ENCODE measurements at regions not wholly inside any gene's neighbourhood (a gene's known extent, or its start where the extent isn't known, plus 50 kb on each side); places are given as distances from the start of the nearest gene placed in this dataset.

DNA sequence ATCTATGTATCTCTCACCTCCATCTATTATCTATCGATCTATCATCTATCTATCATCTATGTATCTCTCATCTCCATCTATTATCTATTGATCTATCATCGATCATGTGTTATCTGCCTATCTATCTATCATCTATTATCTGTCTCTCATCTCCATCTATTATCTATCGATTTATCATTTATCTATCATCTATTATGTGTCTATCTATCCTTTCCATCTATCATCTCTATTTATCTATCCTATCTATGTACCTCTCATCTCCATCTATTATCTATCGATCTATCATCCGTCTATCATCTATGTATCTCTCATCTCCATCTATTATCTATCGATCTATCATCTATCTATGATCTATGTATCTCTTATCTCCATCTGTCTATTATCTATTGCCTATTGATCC lies 188.1 kb downstream of the ASMT start:
- TF ChIP-seq, protein P1, sequence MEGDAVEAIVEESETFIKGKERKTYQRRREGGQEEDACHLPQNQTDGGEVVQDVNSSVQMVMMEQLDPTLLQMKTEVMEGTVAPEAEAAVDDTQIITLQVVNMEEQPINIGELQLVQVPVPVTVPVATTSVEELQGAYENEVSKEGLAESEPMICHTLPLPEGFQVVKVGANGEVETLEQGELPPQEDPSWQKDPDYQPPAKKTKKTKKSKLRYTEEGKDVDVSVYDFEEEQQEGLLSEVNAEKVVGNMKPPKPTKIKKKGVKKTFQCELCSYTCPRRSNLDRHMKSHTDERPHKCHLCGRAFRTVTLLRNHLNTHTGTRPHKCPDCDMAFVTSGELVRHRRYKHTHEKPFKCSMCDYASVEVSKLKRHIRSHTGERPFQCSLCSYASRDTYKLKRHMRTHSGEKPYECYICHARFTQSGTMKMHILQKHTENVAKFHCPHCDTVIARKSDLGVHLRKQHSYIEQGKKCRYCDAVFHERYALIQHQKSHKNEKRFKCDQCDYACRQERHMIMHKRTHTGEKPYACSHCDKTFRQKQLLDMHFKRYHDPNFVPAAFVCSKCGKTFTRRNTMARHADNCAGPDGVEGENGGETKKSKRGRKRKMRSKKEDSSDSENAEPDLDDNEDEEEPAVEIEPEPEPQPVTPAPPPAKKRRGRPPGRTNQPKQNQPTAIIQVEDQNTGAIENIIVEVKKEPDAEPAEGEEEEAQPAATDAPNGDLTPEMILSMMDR (IDR thresholded peaks at IDR 0.05): no peak
- no peak for TF ChIP-seq POLR2A (IDR thresholded peaks at IDR 0.05)
